SK-N-SH (cell line): ENCODE measurements at regions not wholly inside any gene's neighbourhood (a gene's known extent, or its start where the extent isn't known, plus 50 kb on each side); places are given as distances from the start of the nearest gene placed in this dataset.
"Not testable (repeated sequence)": the region's sequence is repeated elsewhere in the genome, so short reads cannot be mapped to it uniquely, and the experiment has no call there.

ENCODE experiments used
- CTCF ChIA-PET: fragments of 300-600, 350-600 bp; formaldehyde crosslinking; extraction: SDS; loops from one replicate; lab custom pipeline; 2021; lab: Yijun Ruan, JAX
- POLR2A ChIA-PET: fragments of 350-600 bp; sonication (Branson Sonifier 250); formaldehyde crosslinking; extraction: SDS; loops from one replicate; lab custom pipeline; 2020; ENCODE audit warnings: antibody characterized with exemption, inconsistent platforms; lab: Yijun Ruan, JAX
- DNase-seq: peaks from one replicate; pipeline ENCODE4 v3.0.0; 2012
- H2AFZ ChIP-seq: fragments of 200-600 bp; sonication (generic); 2 replicates; pipeline ENCODE4 v1.8.1; 2016; ENCODE audit warnings: antibody characterized with exemption, mild to moderate bottlenecking, low read depth
- H3F3A ChIP-seq: fragments of 200-600 bp; sonication (generic); replicated peaks from 2 replicates; pipeline ENCODE3; 2016; ENCODE audit warnings: antibody characterized with exemption, mild to moderate bottlenecking; ENCODE audit not compliant: insufficient read depth
- H3K27ac ChIP-seq, 2 experiments: fragments of 200-500 bp in 1 of 2; fragments of 200-600 bp in 1 of 2; sonication (Bioruptor generic) in 1 of 2; sonication (generic), shearing (Covaris generic) in 1 of 2; 2 replicates each; pipeline versions ENCODE4 v1.5.1 to v1.6.1; 2014 to 2016; ENCODE audit warnings: low read depth in 2 of 2, inconsistent platforms in 1 of 2, low read length in 1 of 2, mild to moderate bottlenecking in 1 of 2, mixed read lengths in 1 of 2
- H3K27me3 ChIP-seq: fragments of 200-600 bp; sonication (generic), shearing (Covaris generic); 2 replicates; pipeline ENCODE4 v1.6.1; 2016; ENCODE audit warnings: mixed run types; ENCODE audit not compliant: insufficient read depth
- H3K36me3 ChIP-seq, 2 experiments: fragments of 200-500 bp in 1 of 2; fragments of 200-600 bp in 1 of 2; sonication (Bioruptor generic) in 1 of 2; sonication (generic) in 1 of 2; replicated peaks in 1 of 2; 2 replicates each; pipeline versions ENCODE3 to v1.5.1; 2014 to 2016; ENCODE audit warnings: low read length in 1 of 2, mild to moderate bottlenecking in 1 of 2; ENCODE audit not compliant: insufficient read depth in 2 of 2, control insufficient read depth in 1 of 2
- H3K4me1 ChIP-seq, 2 experiments: fragments of 200-500 bp in 1 of 2; fragments of 200-600 bp in 1 of 2; sonication (Bioruptor generic) in 1 of 2; sonication (generic), shearing (Covaris generic) in 1 of 2; 2 replicates each; pipeline versions ENCODE4 v1.5.1 to v1.6.1; 2014 to 2016; ENCODE audit warnings: low read depth in 1 of 2, low read length in 1 of 2, mixed run types in 1 of 2; ENCODE audit not compliant: insufficient read depth in 2 of 2, control insufficient read depth in 1 of 2
- H3K4me2 ChIP-seq: fragments of 200-600 bp; sonication (generic), shearing (Covaris generic); 2 replicates; pipeline ENCODE4 v1.6.1; 2017; ENCODE audit warnings: mixed run types
- H3K4me3 ChIP-seq, 2 experiments: fragments of 200-500 bp in 1 of 2; fragments of 200-600 bp in 1 of 2; sonication (Bioruptor generic) in 1 of 2; sonication (generic), shearing (Covaris generic) in 1 of 2; 2 replicates each; pipeline versions ENCODE4 v1.5.1 to v1.8.1; 2014 to 2016; ENCODE audit warnings: low read depth in 2 of 2, inconsistent platforms in 1 of 2, low read length in 1 of 2, mild to moderate bottlenecking in 1 of 2, mixed read lengths in 1 of 2, moderate library complexity in 1 of 2
- H3K79me2 ChIP-seq: fragments of 200-600 bp; sonication (generic); 2 replicates; pipeline ENCODE4 v1.8.1; 2017; ENCODE audit warnings: mild to moderate bottlenecking; ENCODE audit not compliant: insufficient read depth
- H3K9ac ChIP-seq: fragments of 200-600 bp; sonication (generic); 2 replicates; pipeline ENCODE4 v1.6.1; 2017; ENCODE audit warnings: mixed run types
- H3K9me2 ChIP-seq: fragments of 200-600 bp; sonication (generic); 2 replicates; pipeline ENCODE4 v1.6.1; 2017; ENCODE audit warnings: mixed run types
- H3K9me3 ChIP-seq: fragments of 200-600 bp; sonication (generic); 2 replicates; pipeline ENCODE4 v1.6.1; 2017; ENCODE audit warnings: mixed run types, mild to moderate bottlenecking, moderate library complexity
- H4K20me1 ChIP-seq: fragments of 200-600 bp; sonication (generic); 2 replicates; pipeline ENCODE4 v1.6.1; 2017; ENCODE audit warnings: mild to moderate bottlenecking, mixed run types; ENCODE audit not compliant: insufficient read depth
- WGBS: methylation state at CpG from one replicate; pipeline ENCODE4 v1.1.6; 2017; ENCODE audit warnings: low lambda C conversion rate; 5-methylcytosine and 5-hydroxymethylcytosine counted together

DNA sequence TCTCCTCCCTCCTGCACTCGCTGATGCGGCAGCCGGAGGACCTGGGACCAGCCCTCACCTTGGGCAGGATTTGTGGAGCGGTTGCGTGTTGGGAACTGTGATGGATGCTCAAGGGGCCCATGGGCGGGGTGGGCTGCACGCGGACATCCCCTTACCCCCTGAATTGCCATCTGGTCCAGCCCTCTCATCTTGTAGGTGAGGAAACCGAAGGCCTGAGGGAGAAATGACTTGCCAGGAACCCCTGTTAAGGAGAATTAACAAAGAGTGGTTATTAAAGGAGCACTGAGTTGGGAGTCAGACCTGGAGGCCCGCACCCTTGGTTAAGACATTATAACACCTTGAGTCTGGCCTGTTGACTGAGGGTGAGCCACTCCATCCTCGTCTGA lies 2752.2 kb downstream of the RPIA start:
- CTCF ChIA-PET, H3K36me3 ChIP-seq, H3K9ac ChIP-seq, H2AFZ ChIP-seq, H3K79me2 ChIP-seq, H3K4me3 ChIP-seq, H3K27ac ChIP-seq, H3K9me2 ChIP-seq, H3K4me2 ChIP-seq, H3K4me1 ChIP-seq, H3F3A ChIP-seq, H3K9me3 ChIP-seq, POLR2A ChIA-PET, H4K20me1 ChIP-seq, DNase-seq: not testable (repeated sequence)
- WGBS = 21% methylated on average over 8 of the region's 11 CpGs
- peaks cover 23% of the 10 kb centered on the region for H3K27me3 ChIP-seq

DNA sequence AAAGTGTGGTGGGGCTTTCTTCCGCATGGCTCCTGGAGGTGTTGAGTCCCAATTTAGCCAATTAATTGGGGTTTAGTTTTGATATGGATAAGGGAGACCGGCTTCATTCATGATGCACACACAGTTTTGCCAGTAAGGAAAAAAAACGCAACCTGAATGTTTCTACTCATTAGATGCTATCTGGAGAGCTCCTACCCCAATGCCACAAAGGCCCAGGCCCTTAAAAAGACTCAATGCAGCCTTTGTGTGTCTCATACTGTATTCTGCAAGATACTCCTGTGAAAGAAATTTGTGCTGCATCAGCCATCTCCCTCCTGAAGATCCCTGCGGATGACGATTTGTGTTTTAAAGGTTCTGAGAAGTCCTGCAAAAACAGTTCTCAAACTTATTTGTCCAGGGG lies 2754.2 kb downstream of the RPIA start:
- 28% methylated on average over 5 of the region's 5 CpGs for WGBS
- H2AFZ ChIP-seq, H3K36me3 ChIP-seq, H3F3A ChIP-seq, DNase-seq, H3K27ac ChIP-seq, POLR2A ChIA-PET, H3K4me1 ChIP-seq, CTCF ChIA-PET, H3K79me2 ChIP-seq, H3K4me3 ChIP-seq, H3K4me2 ChIP-seq, H3K9me2 ChIP-seq, H3K9ac ChIP-seq, H3K9me3 ChIP-seq, H4K20me1 ChIP-seq: not testable (repeated sequence)
- H3K27me3 ChIP-seq = peaks cover 23% of the 10 kb centered on the region

DNA sequence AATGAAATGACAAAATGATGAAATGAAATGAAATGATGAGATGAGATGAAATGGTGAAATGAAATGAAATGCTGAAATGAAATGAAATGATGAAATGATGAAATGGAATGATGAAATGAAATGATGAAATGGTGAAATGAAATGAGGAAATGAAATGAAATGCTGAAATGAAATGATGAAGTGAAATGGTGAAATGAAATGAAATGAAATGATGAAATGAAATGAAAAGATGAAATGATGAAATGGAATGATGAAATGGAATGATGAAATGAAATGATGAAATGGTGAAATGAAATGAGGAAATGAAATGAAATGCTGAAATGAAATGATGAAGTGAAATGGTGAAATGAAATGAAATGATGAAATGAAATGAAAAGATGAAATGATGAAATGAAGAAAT lies 2755.0 kb downstream of the RPIA start:
- H3K9ac ChIP-seq, H3K9me2 ChIP-seq, POLR2A ChIA-PET, H3K9me3 ChIP-seq, H4K20me1 ChIP-seq, DNase-seq, H3K4me3 ChIP-seq, H3K36me3 ChIP-seq, H3K4me1 ChIP-seq, CTCF ChIA-PET, H3K4me2 ChIP-seq, H3K79me2 ChIP-seq, H3F3A ChIP-seq, H2AFZ ChIP-seq, H3K27ac ChIP-seq: not testable (repeated sequence)
- H3K27me3 ChIP-seq = peaks cover 23% of the 10 kb centered on the region

DNA sequence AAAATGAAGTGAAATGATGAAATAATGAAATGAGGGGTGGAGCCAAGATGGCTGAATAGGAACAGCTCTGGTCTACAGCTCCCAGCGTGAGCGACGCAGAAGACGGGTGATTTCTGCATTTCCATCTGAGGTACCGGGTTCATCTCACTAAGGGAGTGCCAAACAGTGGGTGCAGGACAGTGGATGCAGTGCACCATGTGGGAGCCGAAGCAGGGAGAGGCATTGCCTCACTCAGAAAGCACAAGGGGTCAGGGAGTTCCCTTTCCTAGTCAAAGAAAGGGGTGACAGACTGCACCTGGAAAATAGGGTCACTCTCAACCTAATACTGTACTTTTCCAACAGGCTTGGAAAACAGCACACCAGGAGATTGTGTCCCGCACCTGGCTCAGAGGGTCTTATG lies 2755.4 kb downstream of the RPIA start:
- peaks cover 21% of the 10 kb centered on the region for H3K27me3 ChIP-seq
- H4K20me1 ChIP-seq, H3F3A ChIP-seq, H3K9me2 ChIP-seq, H2AFZ ChIP-seq, CTCF ChIA-PET, H3K4me3 ChIP-seq, H3K4me2 ChIP-seq, H3K79me2 ChIP-seq, H3K27ac ChIP-seq, H3K36me3 ChIP-seq, H3K4me1 ChIP-seq, H3K9me3 ChIP-seq, H3K9ac ChIP-seq, DNase-seq, POLR2A ChIA-PET: not testable (repeated sequence)
- 41% methylated on average over 6 of the region's 7 CpGs for WGBS

DNA sequence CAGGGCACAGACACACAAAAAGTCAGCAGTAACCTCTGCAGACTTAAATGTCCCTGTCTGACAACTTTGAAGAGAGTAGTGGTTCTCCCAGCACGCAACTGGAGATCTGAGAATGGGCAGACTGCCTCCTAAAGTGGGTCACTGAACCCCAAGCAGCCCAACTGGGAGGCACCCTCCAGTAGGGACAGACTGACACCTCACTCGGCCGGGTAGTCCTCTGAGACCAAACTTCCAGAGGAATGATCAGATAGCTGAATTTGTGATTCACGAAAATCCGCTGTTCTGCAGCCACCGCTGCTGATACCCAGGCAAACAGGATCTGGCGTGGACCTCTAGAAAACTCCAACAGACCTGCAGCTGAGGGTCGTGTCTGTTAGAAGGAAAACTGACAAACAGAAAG lies 2756.0 kb downstream of the RPIA start:
- H4K20me1 ChIP-seq, H2AFZ ChIP-seq, H3K79me2 ChIP-seq, H3K9me3 ChIP-seq, DNase-seq, H3K4me1 ChIP-seq, POLR2A ChIA-PET, H3K4me3 ChIP-seq, H3K9me2 ChIP-seq, H3K4me2 ChIP-seq, H3K36me3 ChIP-seq, H3F3A ChIP-seq, H3K9ac ChIP-seq, H3K27ac ChIP-seq, CTCF ChIA-PET: not testable (repeated sequence)
- 14% methylated on average over 5 of the region's 8 CpGs for WGBS
- peaks cover 15% of the 10 kb centered on the region for H3K27me3 ChIP-seq

DNA sequence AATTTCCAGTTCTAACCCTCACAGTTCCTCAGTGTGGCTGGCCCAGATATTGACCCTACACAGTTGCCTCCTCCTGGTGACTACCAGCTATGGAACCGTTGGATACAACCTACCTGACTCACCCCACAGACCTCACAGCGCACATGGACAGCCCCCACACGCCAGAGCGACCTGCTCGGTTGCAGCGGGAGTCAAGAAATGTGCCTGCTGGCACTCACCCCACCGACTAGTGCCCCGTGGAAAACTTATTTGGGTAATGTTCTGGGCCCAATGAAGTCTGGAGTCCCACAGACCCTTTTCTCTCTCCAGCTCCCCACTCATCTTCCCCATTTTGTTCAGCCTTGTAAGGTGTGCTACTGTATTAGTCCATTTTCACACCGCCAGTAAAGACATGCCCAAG lies 2770.8 kb downstream of the RPIA start:
- H3K9me3 ChIP-seq, H3K79me2 ChIP-seq, DNase-seq, H3F3A ChIP-seq, H4K20me1 ChIP-seq, H3K36me3 ChIP-seq, H3K27ac ChIP-seq, H3K4me3 ChIP-seq, H3K4me2 ChIP-seq, POLR2A ChIA-PET, H3K4me1 ChIP-seq, H3K9ac ChIP-seq, H3K9me2 ChIP-seq, H3K27me3 ChIP-seq, CTCF ChIA-PET, H2AFZ ChIP-seq: not testable (repeated sequence)
- 1% methylated on average over 9 of the region's 9 CpGs for WGBS

DNA sequence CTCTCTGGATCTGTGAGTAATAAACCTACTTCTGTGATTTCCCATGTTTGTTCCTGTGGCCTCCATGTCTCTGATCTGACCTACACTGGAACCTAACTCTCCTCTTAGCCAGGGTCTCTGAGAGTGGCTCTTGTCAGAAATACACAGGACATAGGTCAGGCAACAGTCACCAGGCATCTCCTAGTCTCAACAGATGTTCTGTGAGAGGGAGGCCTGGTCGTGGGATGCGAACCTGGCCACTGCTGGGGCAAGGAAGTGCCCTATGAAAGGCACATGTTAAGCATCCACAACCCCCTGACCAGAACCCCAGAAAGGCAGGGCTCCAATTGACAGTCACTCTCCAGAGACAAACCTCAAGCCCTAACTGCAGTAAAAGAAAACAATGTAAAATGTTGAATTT lies 2771.5 kb downstream of the RPIA start:
- WGBS = 0% methylated on average over 2 of the region's 2 CpGs
- POLR2A ChIA-PET, H3K4me1 ChIP-seq: not testable (repeated sequence)

More for the DNA sequence above, 2771.5 kb downstream of the RPIA start:
- H3K9me3 ChIP-seq, H3K36me3 ChIP-seq, H4K20me1 ChIP-seq, H3F3A ChIP-seq, CTCF ChIA-PET, H3K79me2 ChIP-seq, H3K27me3 ChIP-seq, H3K4me2 ChIP-seq, H3K27ac ChIP-seq, H3K4me3 ChIP-seq, DNase-seq, H3K9ac ChIP-seq, H3K9me2 ChIP-seq, H2AFZ ChIP-seq: not testable (repeated sequence)
